ENCODE measurements at regions not wholly inside any gene's neighbourhood (a gene's known extent, or its start where the extent isn't known, plus 50 kb on each side); places are given as distances from the start of the nearest gene placed in this dataset.

DNA sequence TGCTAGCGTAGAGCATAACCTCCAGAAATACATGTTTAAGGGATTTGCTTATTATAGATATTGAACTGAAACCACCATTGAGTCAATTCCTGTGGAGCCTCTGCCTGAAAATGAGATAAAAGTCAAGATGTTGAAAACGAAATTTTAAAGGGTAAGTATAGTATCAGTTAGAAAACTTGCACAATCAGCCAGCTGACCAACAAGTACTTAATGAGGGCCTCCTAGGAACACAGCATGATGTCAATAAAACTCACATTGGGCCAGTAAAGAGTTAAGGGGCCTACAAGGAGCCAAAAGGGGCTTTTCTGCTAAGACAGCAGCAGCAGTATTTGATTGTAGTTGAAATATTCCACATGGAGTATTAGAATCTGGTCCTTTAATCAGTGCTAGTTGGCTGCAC is 314.1 kb upstream of the PPARGC1A start:
- no peaks in the 10 kb centered on the region for H3K79me2 ChIP-seq (ENCODE audit: insufficient read depth, low read length)
- H3K36me3 Mint-ChIP-seq, result no peaks in the 10 kb centered on the region
- no peaks in the 10 kb centered on the region for H3K4me1 Mint-ChIP-seq
- no peak overlapping the region for H2AFZ ChIP-seq (ENCODE audit: insufficient read depth, low read depth, low read length, poor library complexity, severe bottlenecking)
- no peak overlapping the region for H3K4me2 ChIP-seq (replicated peaks; ENCODE audit: extremely low read depth, low read length, poor library complexity, severe bottlenecking)
- no peaks in the 10 kb centered on the region for H3K4me1 ChIP-seq (ENCODE audit: control insufficient read depth in 1 of 2, insufficient read depth in 2 of 2, low read length in 2 of 2)
- H3K4me3 Mint-ChIP-seq, result no peak overlapping the region
- H3K4me3 ChIP-seq (replicated peaks in 1 of 3; ENCODE audit: low read depth in 2 of 3, low read length in 3 of 3), result no peak overlapping the region
- TF ChIP-seq, protein P1, sequence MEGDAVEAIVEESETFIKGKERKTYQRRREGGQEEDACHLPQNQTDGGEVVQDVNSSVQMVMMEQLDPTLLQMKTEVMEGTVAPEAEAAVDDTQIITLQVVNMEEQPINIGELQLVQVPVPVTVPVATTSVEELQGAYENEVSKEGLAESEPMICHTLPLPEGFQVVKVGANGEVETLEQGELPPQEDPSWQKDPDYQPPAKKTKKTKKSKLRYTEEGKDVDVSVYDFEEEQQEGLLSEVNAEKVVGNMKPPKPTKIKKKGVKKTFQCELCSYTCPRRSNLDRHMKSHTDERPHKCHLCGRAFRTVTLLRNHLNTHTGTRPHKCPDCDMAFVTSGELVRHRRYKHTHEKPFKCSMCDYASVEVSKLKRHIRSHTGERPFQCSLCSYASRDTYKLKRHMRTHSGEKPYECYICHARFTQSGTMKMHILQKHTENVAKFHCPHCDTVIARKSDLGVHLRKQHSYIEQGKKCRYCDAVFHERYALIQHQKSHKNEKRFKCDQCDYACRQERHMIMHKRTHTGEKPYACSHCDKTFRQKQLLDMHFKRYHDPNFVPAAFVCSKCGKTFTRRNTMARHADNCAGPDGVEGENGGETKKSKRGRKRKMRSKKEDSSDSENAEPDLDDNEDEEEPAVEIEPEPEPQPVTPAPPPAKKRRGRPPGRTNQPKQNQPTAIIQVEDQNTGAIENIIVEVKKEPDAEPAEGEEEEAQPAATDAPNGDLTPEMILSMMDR (IDR thresholded peaks at IDR 0.05), result no peak
- no peak overlapping the region for H3K27ac Mint-ChIP-seq
- H3K27ac ChIP-seq (ENCODE audit: low read depth in 1 of 2, low read length in 2 of 2), result no peak overlapping the region
- WGBS (ENCODE audit: insufficient coverage), result no CpG with 5 or more reads among the region's 2 CpGs
- H3K27me3 ChIP-seq (ENCODE audit: control insufficient read depth in 2 of 2, insufficient read depth in 2 of 2, low read length in 2 of 2), result no peaks in the 10 kb centered on the region
- no peaks in the 10 kb centered on the region for H3K9me3 ChIP-seq (replicated peaks in 1 of 2; ENCODE audit: control insufficient read depth in 1 of 2, insufficient read depth in 1 of 2, low read length in 2 of 2)
- peaks cover 0 to 10% (median 3%) of the 10 kb centered on the region in 7 donors for H3K9me3 Mint-ChIP-seq
- no peaks in the 10 kb centered on the region for H4K20me1 ChIP-seq (ENCODE audit: insufficient read depth, low read length)
- H3K27me3 Mint-ChIP-seq (ENCODE audit: low read depth in 3 of 3), result peaks cover 1 to 2% (median 2%) of the 10 kb centered on the region in 3 donors
- no peak overlapping the region for H3K9ac ChIP-seq (ENCODE audit: insufficient read depth, low read length, poor library complexity, severe bottlenecking)
- intact Hi-C loops (cut with micrococcal nuclease), result no loop called here
- DNase-seq, result no peak
- no peaks in the 10 kb centered on the region for H3K36me3 ChIP-seq (replicated peaks in 1 of 2; ENCODE audit: control insufficient read depth in 1 of 2, insufficient read depth in 2 of 2, low read length in 2 of 2)

DNA sequence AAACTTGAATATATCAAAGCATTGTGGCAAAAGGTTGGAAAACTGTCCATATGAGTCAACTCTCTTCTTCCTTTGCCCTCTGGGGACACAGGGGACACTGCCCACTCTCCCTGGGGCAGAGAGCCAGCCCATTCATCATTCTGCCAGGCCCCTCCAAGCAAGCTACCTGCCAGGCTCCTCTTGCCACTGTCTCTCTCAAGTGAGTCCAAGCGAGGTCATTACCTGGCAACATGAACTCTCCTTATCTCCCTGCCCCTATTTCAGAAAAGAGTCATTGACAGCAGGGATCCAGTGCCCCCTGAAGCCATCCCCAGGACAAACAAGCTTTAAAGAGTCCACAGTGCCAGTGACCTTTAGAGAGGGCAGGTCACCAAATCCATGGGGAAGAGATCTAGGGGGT is 312.7 kb upstream of the PPARGC1A start:
- WGBS (ENCODE audit: insufficient coverage), result 86% methylated on average over 1 of the region's 1 CpG
- H2AFZ ChIP-seq (ENCODE audit: insufficient read depth, low read depth, low read length, poor library complexity, severe bottlenecking), result no peak overlapping the region
- intact Hi-C loops (cut with micrococcal nuclease), result no loop called here
- no peak overlapping the region for H3K27ac Mint-ChIP-seq
- H3K4me3 Mint-ChIP-seq, result no peak overlapping the region
- TF ChIP-seq, protein P1 (IDR thresholded peaks at IDR 0.05), result no peak
- DNase-seq, result no peak
- H3K9ac ChIP-seq (ENCODE audit: insufficient read depth, low read length, poor library complexity, severe bottlenecking), result no peak overlapping the region
- H4K20me1 ChIP-seq (ENCODE audit: insufficient read depth, low read length), result no peaks in the 10 kb centered on the region
- H3K9me3 ChIP-seq (replicated peaks in 1 of 2; ENCODE audit: control insufficient read depth in 1 of 2, insufficient read depth in 1 of 2, low read length in 2 of 2), result no peaks in the 10 kb centered on the region
- H3K4me1 ChIP-seq (ENCODE audit: control insufficient read depth in 1 of 2, insufficient read depth in 2 of 2, low read length in 2 of 2), result no peaks in the 10 kb centered on the region
- no peaks in the 10 kb centered on the region for H3K79me2 ChIP-seq (ENCODE audit: insufficient read depth, low read length)
- H3K27me3 ChIP-seq (ENCODE audit: control insufficient read depth in 2 of 2, insufficient read depth in 2 of 2, low read length in 2 of 2), result no peaks in the 10 kb centered on the region
- H3K27ac ChIP-seq (ENCODE audit: low read depth in 1 of 2, low read length in 2 of 2), result no peak overlapping the region
- H3K36me3 ChIP-seq (replicated peaks in 1 of 2; ENCODE audit: control insufficient read depth in 1 of 2, insufficient read depth in 2 of 2, low read length in 2 of 2), result no peaks in the 10 kb centered on the region
- H3K4me2 ChIP-seq (replicated peaks; ENCODE audit: extremely low read depth, low read length, poor library complexity, severe bottlenecking), result no peak overlapping the region
- no peaks in the 10 kb centered on the region for H3K4me1 Mint-ChIP-seq
- H3K36me3 Mint-ChIP-seq, result no peaks in the 10 kb centered on the region
- peaks cover 0 to 10% (median 3%) of the 10 kb centered on the region in 7 donors for H3K9me3 Mint-ChIP-seq
- H3K27me3 Mint-ChIP-seq (ENCODE audit: low read depth in 3 of 3), result peaks cover 1 to 3% (median 2%) of the 10 kb centered on the region in 3 donors
- no peak overlapping the region for H3K4me3 ChIP-seq (replicated peaks in 1 of 3; ENCODE audit: low read depth in 2 of 3, low read length in 3 of 3)

Data from CD14-positive monocyte (primary cell).